ENCODE measurements at regions not wholly inside any gene's neighbourhood (a gene's known extent, or its start where the extent isn't known, plus 50 kb on each side); places are given as distances from the start of the nearest gene placed in this dataset.

DNA sequence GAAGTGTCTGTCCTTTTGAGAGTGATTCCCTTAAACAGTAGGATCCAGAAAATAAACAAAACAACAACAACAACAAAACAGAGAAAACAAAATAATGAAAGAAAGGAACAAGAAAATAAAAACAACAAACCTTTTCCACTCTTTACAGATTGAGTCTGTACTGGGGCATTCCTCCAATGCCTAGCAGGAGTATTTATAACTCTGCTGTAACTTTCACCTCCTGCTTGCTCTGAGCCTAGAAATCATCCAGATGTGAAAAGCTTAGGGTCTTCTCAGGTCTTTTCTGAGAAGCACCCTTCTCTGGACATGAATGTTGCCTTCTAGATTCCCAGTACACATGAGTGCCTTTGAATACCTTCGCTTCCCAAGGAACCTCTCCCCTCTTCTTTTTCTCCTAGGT, 1239.4 kb downstream of the CNTNAP5 start:
- Histone ChIP-seq H3K4me1 (ENCODE audit: control insufficient read depth, insufficient read depth, low read length) (no peaks in the 10 kb centered on the region), H3K4me3 (no peak overlapping the region), H3K9ac (ENCODE audit: control insufficient read depth, insufficient read depth, low read length) (no peak overlapping the region), H3K9me3 (replicated peaks; ENCODE audit: control insufficient read depth, insufficient read depth, low read length) (no peaks in the 10 kb centered on the region), H2AFZ (ENCODE audit: control insufficient read depth, low read depth, low read length) (no peak overlapping the region), H3K27me3 (replicated peaks in 1 of 2; ENCODE audit: control insufficient read depth in 2 of 2, insufficient read depth in 2 of 2, low read length in 1 of 2) (no peaks in the 10 kb centered on the region), H3K36me3 (ENCODE audit: control insufficient read depth in 2 of 2, insufficient read depth in 2 of 2, low read length in 1 of 2) (no peaks in the 10 kb centered on the region), H3K79me2 (ENCODE audit: control insufficient read depth, insufficient read depth, low read length) (no peaks in the 10 kb centered on the region), H3K27ac (ENCODE audit: control insufficient read depth, insufficient read depth) (no peak overlapping the region), H3K4me2 (ENCODE audit: control insufficient read depth, insufficient read depth) (no peak overlapping the region), H4K20me1 (ENCODE audit: control insufficient read depth, insufficient read depth) (no peaks in the 10 kb centered on the region)
- CTCF ChIA-PET, result no interaction called here
- TF ChIP-seq, protein P1, sequence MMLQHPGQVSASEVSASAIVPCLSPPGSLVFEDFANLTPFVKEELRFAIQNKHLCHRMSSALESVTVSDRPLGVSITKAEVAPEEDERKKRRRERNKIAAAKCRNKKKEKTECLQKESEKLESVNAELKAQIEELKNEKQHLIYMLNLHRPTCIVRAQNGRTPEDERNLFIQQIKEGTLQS (IDR thresholded peaks at IDR 0.05; ENCODE audit: borderline replicate concordance, extremely low read depth, low read depth, low read length), result no peak
- TF ChIP-seq NFYA (IDR thresholded peaks at IDR 0.05; ENCODE audit: borderline replicate concordance, low read depth, low read length) (no peak), NRF1 (conservative IDR thresholded peaks at IDR 0.05; ENCODE audit: low read depth, low read length) (no peak), NR2C2 (IDR thresholded peaks at IDR 0.05; ENCODE audit: borderline replicate concordance, control insufficient read depth, insufficient read length, low read depth) (no peak), SMAD5 (IDR thresholded peaks at IDR 0.05; ENCODE audit: low read depth) (no peak), BMI1 (IDR thresholded peaks at IDR 0.05; ENCODE audit: borderline replicate concordance) (no peak), ATF7 (IDR thresholded peaks at IDR 0.05; ENCODE audit: low read depth) (no peak), STAT3 (IDR thresholded peaks at IDR 0.05; ENCODE audit: low read depth, low read length) (no peak), ZZZ3 (IDR thresholded peaks at IDR 0.05; ENCODE audit: control insufficient read depth, insufficient read length, low read depth) (no peak), NFIC (IDR thresholded peaks at IDR 0.05; ENCODE audit: low read depth, low read length) (no peak), PAX8 (IDR thresholded peaks at IDR 0.05) (no peak), IKZF2 (IDR thresholded peaks at IDR 0.05) (no peak), LARP7 (IDR thresholded peaks at IDR 0.05) (no peak), ZNF274 (IDR thresholded peaks at IDR 0.05; ENCODE audit: insufficient read depth, insufficient read length) (no peak), PAX5 (IDR thresholded peaks at IDR 0.05; ENCODE audit: borderline replicate concordance, low read depth, low read length) (no peak), PML (IDR thresholded peaks at IDR 0.05; ENCODE audit: low read length) (no peak), WRNIP1 (IDR thresholded peaks at IDR 0.05; ENCODE audit: borderline replicate concordance, low read depth, low read length) (no peak), ZNF622 (IDR thresholded peaks at IDR 0.05) (no peak)
- TF ChIP-seq, protein P2, sequence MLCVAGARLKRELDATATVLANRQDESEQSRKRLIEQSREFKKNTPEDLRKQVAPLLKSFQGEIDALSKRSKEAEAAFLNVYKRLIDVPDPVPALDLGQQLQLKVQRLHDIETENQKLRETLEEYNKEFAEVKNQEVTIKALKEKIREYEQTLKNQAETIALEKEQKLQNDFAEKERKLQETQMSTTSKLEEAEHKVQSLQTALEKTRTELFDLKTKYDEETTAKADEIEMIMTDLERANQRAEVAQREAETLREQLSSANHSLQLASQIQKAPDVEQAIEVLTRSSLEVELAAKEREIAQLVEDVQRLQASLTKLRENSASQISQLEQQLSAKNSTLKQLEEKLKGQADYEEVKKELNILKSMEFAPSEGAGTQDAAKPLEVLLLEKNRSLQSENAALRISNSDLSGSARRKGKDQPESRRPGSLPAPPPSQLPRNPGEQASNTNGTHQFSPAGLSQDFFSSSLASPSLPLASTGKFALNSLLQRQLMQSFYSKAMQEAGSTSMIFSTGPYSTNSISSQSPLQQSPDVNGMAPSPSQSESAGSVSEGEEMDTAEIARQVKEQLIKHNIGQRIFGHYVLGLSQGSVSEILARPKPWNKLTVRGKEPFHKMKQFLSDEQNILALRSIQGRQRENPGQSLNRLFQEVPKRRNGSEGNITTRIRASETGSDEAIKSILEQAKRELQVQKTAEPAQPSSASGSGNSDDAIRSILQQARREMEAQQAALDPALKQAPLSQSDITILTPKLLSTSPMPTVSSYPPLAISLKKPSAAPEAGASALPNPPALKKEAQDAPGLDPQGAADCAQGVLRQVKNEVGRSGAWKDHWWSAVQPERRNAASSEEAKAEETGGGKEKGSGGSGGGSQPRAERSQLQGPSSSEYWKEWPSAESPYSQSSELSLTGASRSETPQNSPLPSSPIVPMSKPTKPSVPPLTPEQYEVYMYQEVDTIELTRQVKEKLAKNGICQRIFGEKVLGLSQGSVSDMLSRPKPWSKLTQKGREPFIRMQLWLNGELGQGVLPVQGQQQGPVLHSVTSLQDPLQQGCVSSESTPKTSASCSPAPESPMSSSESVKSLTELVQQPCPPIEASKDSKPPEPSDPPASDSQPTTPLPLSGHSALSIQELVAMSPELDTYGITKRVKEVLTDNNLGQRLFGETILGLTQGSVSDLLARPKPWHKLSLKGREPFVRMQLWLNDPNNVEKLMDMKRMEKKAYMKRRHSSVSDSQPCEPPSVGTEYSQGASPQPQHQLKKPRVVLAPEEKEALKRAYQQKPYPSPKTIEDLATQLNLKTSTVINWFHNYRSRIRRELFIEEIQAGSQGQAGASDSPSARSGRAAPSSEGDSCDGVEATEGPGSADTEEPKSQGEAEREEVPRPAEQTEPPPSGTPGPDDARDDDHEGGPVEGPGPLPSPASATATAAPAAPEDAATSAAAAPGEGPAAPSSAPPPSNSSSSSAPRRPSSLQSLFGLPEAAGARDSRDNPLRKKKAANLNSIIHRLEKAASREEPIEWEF (IDR thresholded peaks at IDR 0.05; ENCODE audit: insufficient replicate concordance, low read depth, low read length), result no peak
- RAD21 ChIA-PET (ENCODE audit: unreplicated experiment), result no interaction called here
- BruUV-seq (replicated peaks), result no TSS peak
- DNase-seq (ENCODE audit: low read depth, low spot score), result no peak
- POLR2A ChIA-PET, result no interaction called here
- ATAC-seq, result no peak
- intact Hi-C loops (cut with micrococcal nuclease; ENCODE audit: unreplicated experiment) (no loop called here), in situ Hi-C loops (cut with MboI) (no loop called here)
- no peak for FAIRE-seq
- SMC1A ChIA-PET (ENCODE audit: uncharacterized antibody, unreplicated experiment), result interaction anchor here (0.7 to 1.4 kb wide), 2 partner anchors 350 to 518 kb away, joined by 3 read pairs; no protein-coding TSS in a partner anchor
- WGBS (ENCODE audit: insufficient coverage, insufficient replicate concordance, low lambda C conversion rate, missing lambda C conversion rate), result 44% methylated on average over 1 of the region's 1 CpG

All from GM12878 (cell line).